Kidney (tissue), 13 donors: ENCODE measurements at regions not wholly inside any gene's neighbourhood (a gene's known extent, or its start where the extent isn't known, plus 50 kb on each side); places are given as distances from the start of the nearest gene placed in this dataset.

Experiments used
- DNase-seq, 5 donors: peaks; one replicate each; pipeline ENCODE4 v3.0.0-alpha.2; 2013 to 2020
- FAIRE-seq: peaks from 2 replicates; lab custom pipeline; 2012; peaks lifted over from hg19 to GRCh38; lab: Jason Lieb, UNC
- H3K27ac ChIP-seq, 2 donors: one replicate each; pipeline ENCODE4 v1.7.0; 2013; ENCODE audit warnings: low read depth in 2 of 2, low read length in 2 of 2, inconsistent platforms in 1 of 2
- H3K27me3 ChIP-seq: one replicate; pipeline ENCODE4 v1.7.1; 2013; ENCODE audit warnings: low read length, inconsistent platforms; ENCODE audit not compliant: control insufficient read depth, insufficient read depth
- H3K36me3 ChIP-seq, 3 donors: one replicate each; pipeline versions ENCODE4 v1.7.0 to v1.7.1; 2013; ENCODE audit warnings: low read length in 3 of 3, control low read depth in 1 of 3, inconsistent platforms in 1 of 3; ENCODE audit not compliant: insufficient read depth in 3 of 3, control insufficient read depth in 2 of 3
- H3K4me1 ChIP-seq, 3 donors: one replicate each; pipeline versions ENCODE4 v1.7.0 to v1.7.1; 2013; ENCODE audit warnings: low read length in 3 of 3, inconsistent platforms in 1 of 3, low read depth in 1 of 3; ENCODE audit not compliant: control insufficient read depth in 2 of 3, insufficient read depth in 2 of 3
- H3K4me3 ChIP-seq, 3 donors: one replicate each; pipeline versions ENCODE4 v1.7.0 to v1.8.1; 2013; ENCODE audit warnings: low read length in 3 of 3, control low read depth in 1 of 3, inconsistent platforms in 1 of 3
- H3K9ac ChIP-seq, 3 donors: one replicate each; pipeline versions ENCODE4 v1.7.0 to v1.7.1; 2013; ENCODE audit warnings: low read length in 3 of 3, control low read depth in 1 of 3, inconsistent platforms in 1 of 3
- H3K9me3 ChIP-seq, 3 donors: one replicate each; pipeline versions ENCODE4 v1.7.0 to v1.7.1; 2013; ENCODE audit warnings: low read length in 3 of 3, control low read depth in 1 of 3, inconsistent platforms in 1 of 3; ENCODE audit not compliant: control insufficient read depth in 2 of 3, insufficient read depth in 1 of 3
- CTCF ChIP-seq: IDR thresholded peaks from 3 replicates; pipeline ENCODE4 v1.5.1; 2012; ENCODE audit warnings: mild to moderate bottlenecking, moderate library complexity, borderline replicate concordance; ENCODE audit not compliant: insufficient read depth; ENCODE audit errors: extremely low read depth
- intact Hi-C: fragments of 100-400 bp; cut with DNase I; formaldehyde crosslinking; loops from one replicate; pipeline ENCODE4 v1.11.1; 2022
- donor health status: control.
- donor health status: control.
- donor health status: control.
- donor health status: control.
- donor health status: control.
- donor health status: DM: yes; HTN: yes; CAD: no.
- donor health status: Normal renal cell carcinoma (clear cell type).

DNA sequence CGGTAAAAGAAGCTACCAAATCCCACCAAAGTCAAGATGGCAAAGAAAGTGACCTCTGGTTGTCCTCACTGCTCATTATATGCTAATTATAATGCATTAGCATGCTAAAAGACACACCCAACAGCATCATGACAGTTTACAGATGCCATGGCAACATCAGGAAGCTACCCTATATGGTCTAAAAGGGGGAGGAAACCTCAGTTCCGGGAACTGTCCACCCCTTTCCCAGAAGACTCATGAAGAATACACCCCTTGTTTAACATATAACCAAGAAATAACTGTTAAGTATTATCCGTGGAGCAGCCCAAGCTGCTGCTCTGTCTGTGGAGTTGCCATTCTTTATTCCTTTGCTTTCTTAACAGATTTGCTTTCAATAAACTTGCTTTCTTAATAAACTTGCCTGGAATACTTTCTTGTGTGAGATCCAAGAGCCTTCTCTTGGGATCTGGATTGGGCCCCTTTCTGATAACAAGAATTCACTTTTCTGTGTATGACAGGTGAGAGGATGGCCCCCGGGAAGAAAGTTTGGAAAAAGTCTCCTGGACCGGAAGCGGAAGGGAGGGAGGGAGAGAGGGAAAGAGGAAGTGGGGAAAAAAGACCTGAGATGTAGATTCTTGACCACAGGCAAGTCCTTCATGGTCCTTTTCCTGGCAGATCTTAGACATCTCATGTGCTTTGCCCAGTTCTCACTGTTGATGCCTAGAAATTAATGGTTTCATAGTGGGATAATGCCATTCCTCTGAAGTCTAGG is 146.7 kb upstream of the ID4 start:
- intact Hi-C loops = no loop called here
- TF ChIP-seq CTCF = no peak

DNA sequence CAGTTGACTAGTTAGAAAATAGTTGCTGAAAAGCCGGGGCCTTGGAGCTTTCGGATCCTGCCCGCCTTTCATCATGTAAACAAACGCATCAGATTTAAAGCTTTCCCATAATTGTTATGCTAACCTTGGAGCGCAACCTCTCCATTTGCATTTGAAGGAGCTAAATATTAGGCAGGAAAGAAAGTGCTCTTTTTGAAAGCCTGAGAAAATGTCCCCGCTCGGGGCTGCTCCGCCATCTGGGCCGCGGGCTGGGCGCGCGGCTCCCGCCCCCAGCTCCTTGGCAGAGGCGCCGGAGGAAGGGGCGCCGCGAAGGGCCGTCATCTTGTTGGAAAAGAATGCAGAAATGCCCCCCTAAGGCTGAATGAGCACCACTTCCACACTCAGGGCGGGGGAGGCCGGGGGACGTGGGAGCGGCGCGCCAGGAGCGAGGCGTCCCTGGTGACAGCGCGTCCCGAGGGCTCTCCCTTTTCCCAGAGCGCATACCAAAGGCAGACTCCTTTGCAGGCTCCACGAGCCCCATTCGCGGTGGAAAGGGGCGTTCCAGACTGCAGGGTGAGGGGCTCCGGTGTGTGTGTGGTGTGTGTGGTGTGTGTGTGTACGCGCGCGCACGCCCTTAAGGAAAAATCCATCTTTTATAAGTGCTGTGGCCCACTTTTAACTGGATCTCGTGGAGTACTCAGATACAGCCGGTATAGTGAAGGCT is 145.6 kb upstream of the ID4 start:
- Histone ChIP-seq H3K9me3 (peaks cover 0 to 2% (median 0%) of the 10 kb centered on the region in 3 donors), H3K27ac (no peak overlapping the region), H3K9ac (peak overlapping the region in 1 of 3 donors; percentile 7), H3K4me3 (peak overlapping the region; percentile 44 to 48 (median 46)), H3K4me1 (no peaks in the 10 kb centered on the region), H3K27me3 (no peaks in the 10 kb centered on the region), H3K36me3 (no peaks in the 10 kb centered on the region)
- FAIRE-seq = no peak
- no peak for TF ChIP-seq CTCF
- peak; percentile 73 to 88 (median 84) for DNase-seq
- intact Hi-C loops = no loop called here

More for the DNA sequence above, 146.7 kb upstream of the ID4 start:
- Histone ChIP-seq H3K4me3 (no peak overlapping the region), H3K9me3 (peaks cover 0 to 2% (median 0%) of the 10 kb centered on the region in 3 donors), H3K27me3 (no peaks in the 10 kb centered on the region), H3K27ac (no peak overlapping the region), H3K36me3 (no peaks in the 10 kb centered on the region), H3K4me1 (no peaks in the 10 kb centered on the region), H3K9ac (no peak overlapping the region)
- FAIRE-seq (no peak), DNase-seq (peak in 2 of 5 donors; percentile 31 to 54)

DNA sequence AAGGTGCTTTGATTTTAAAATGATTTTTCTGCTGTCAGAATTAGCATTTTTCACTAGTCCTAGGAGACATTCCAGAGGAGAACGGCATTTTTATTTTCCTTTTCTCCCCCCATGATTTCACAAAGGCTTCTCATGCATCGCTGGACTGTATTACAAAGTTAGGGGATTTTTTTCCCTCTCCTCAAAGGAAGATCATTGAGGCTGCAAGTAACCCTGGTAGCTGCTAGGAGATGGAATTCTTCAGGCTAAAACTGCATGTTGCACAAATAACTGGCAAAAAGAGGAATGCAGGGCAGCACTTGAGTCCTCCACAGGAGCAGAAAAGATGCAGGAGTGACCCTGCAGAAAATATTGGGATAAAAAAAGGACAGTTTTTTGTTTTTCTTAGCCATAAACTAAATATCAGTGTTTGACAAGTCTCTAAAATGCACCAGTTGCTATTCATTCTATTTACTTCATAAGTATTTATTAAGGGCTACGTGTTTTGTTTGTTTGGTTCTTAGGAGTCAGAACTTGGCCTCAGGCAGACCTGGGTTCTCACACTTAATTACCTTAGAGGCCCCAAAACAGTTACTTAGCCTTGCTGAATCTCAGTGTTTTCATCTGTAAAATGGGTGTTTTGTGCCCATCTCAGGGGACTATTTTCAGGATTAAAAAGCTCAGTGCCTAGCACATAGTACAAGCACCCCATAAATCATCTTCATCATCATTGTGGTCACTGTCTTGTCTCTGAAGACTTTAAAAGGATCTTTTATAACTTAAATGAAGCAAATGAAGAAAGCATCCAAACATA is 144.5 kb upstream of the ID4 start:
- intact Hi-C loops = no loop called here
- no peaks in the 10 kb centered on the region for H3K36me3 ChIP-seq
- TF ChIP-seq CTCF = no peak
- H3K9ac ChIP-seq = no peak overlapping the region
- no peaks in the 10 kb centered on the region for H3K4me1 ChIP-seq
- no peaks in the 10 kb centered on the region for H3K9me3 ChIP-seq
- no peak overlapping the region for H3K27ac ChIP-seq
- no peak for FAIRE-seq
- DNase-seq = peak in 3 of 5 donors; percentile 26 to 60 (median 59)
- no peaks in the 10 kb centered on the region for H3K27me3 ChIP-seq
- no peak overlapping the region for H3K4me3 ChIP-seq
